HCT116 (cell line): ENCODE measurements at regions not wholly inside any gene's neighbourhood (a gene's known extent, or its start where the extent isn't known, plus 50 kb on each side); places are given as distances from the start of the nearest gene placed in this dataset.

Experiments used
- ATAC-seq: fragments of 200-7000 bp; cut with Tn5 transposase; 2 replicates; pipeline ENCODE4 v1.9.1; 2020; ENCODE audit warnings: mild to moderate bottlenecking, moderate library complexity
- BruUV-seq: library from RNA; stranded (reverse); fragments of 400-500 nt; replicated peaks from 2 replicates; lab custom pipeline; 2021; lab: Mats Ljungman, UMichigan
- CTCF ChIA-PET: fragments of 300-600 bp; sonication (Branson Sonifier 250); formaldehyde crosslinking; loops from one replicate; lab custom pipeline; 2021; ENCODE audit warnings: antibody characterized with exemption; lab: Charles Lee
- POLR2A ChIA-PET: fragments of 300-600, 350-600 bp; sonication (Branson Sonifier 250); formaldehyde crosslinking; loops from one replicate; lab custom pipeline; 2021; ENCODE audit warnings: antibody characterized with exemption; lab: Charles Lee
- RAD21 ChIA-PET, 2 experiments: fragments of 300-600 bp; sonication (Branson Sonifier 250); formaldehyde crosslinking; loops; one replicate each; lab custom pipeline; 2023; ENCODE audit warnings: low total read pairs in 2 of 2; ENCODE audit not compliant: uncharacterized antibody in 2 of 2, unreplicated experiment in 2 of 2, low non-redundant PET in 1 of 2; lab: Charles Lee
- DNase-seq: peaks from one replicate; pipeline ENCODE4 v3.0.0-alpha.2; 2010; ENCODE audit warnings: low read depth, low spot score
- H2AFZ ChIP-seq: fragments of 200-600 bp; shearing (Covaris generic), sonication (generic); 2 replicates; pipeline ENCODE4 v1.6.1; 2017; ENCODE audit warnings: low read depth, mixed run types, mixed read lengths, antibody characterized with exemption, low read length; ENCODE audit not compliant: poor library complexity, severe bottlenecking
- H3K27ac ChIP-seq: 2 replicates; pipeline ENCODE4 v1.5.1; 2012; ENCODE audit warnings: low read depth, low read length
- H3K27me3 ChIP-seq: fragments of 200-600 bp; sonication (generic); 2 replicates; pipeline ENCODE4 v1.6.1; 2016; ENCODE audit warnings: mixed run types, low read length, mixed read lengths; ENCODE audit not compliant: insufficient read depth
- H3K36me3 ChIP-seq, 2 experiments: fragments of 200-500 bp in 1 of 2; fragments of 200-600 bp in 1 of 2; sonication (Bioruptor generic) in 1 of 2; sonication (generic) in 1 of 2; 2 replicates each; pipeline versions ENCODE4 v1.5.1 to v1.6.1; 2014 to 2016; ENCODE audit warnings: low read length in 2 of 2, inconsistent platforms in 1 of 2, mixed read lengths in 1 of 2, mixed run types in 1 of 2; ENCODE audit not compliant: insufficient read depth in 2 of 2, control insufficient read depth in 1 of 2
- H3K4me1 ChIP-seq, 2 experiments: fragments of 200-600 bp in 1 of 2; sonication (generic) in 1 of 2; 2 replicates each; pipeline versions ENCODE4 v1.5.1 to v1.6.1; 2012 to 2017; ENCODE audit warnings: low read length in 2 of 2, inconsistent platforms in 1 of 2, mild to moderate bottlenecking in 1 of 2, mixed read lengths in 1 of 2, mixed run types in 1 of 2, moderate library complexity in 1 of 2; ENCODE audit not compliant: insufficient read depth in 2 of 2, control insufficient read depth in 1 of 2
- H3K4me2 ChIP-seq: fragments of 200-600 bp; sonication (generic); 2 replicates; pipeline ENCODE4 v1.6.1; 2017; ENCODE audit warnings: mixed run types, low read length, mixed read lengths
- H3K4me3 ChIP-seq, 2 experiments: fragments of 200-600 bp in 1 of 2; sonication (generic) in 1 of 2; replicated peaks in 1 of 2; 2 replicates each; pipeline ENCODE4 v1.5.1; 2011 to 2016; ENCODE audit warnings: low read length in 2 of 2, control low read depth in 1 of 2, low read depth in 1 of 2, mild to moderate bottlenecking in 1 of 2, mixed read lengths in 1 of 2, mixed run types in 1 of 2
- H3K79me2 ChIP-seq: fragments of 200-600 bp; sonication (generic); 2 replicates; pipeline ENCODE4 v1.6.1; 2017; ENCODE audit warnings: mild to moderate bottlenecking, mixed run types, low read length, moderate library complexity, mixed read lengths; ENCODE audit not compliant: insufficient read depth
- H3K9ac ChIP-seq: fragments of 200-600 bp; sonication (generic); 2 replicates; pipeline ENCODE4 v1.6.1; 2016; ENCODE audit warnings: low read length, mixed read lengths
- H3K9me2 ChIP-seq: fragments of 200-600 bp; sonication (generic), shearing (Covaris generic); 2 replicates; pipeline ENCODE4 v1.6.1; 2017; ENCODE audit warnings: mixed run types, mild to moderate bottlenecking, moderate library complexity; ENCODE audit not compliant: insufficient read depth
- H3K9me3 ChIP-seq, 2 experiments: fragments of 200-500 bp in 1 of 2; fragments of 200-600 bp in 1 of 2; sonication (Bioruptor generic) in 1 of 2; sonication (generic) in 1 of 2; 2 replicates each; pipeline ENCODE4 v1.6.1; 2014 to 2017; ENCODE audit warnings: low read length in 2 of 2, mixed read lengths in 2 of 2, inconsistent platforms in 1 of 2, low read depth in 1 of 2, mild to moderate bottlenecking in 1 of 2, mixed run types in 1 of 2, moderate library complexity in 1 of 2; ENCODE audit not compliant: control insufficient read depth in 1 of 2, insufficient read depth in 1 of 2
- H4K20me1 ChIP-seq: fragments of 200-600 bp; sonication (generic), shearing (Covaris generic); 2 replicates; pipeline ENCODE4 v1.6.1; 2017; ENCODE audit warnings: mixed run types, mild to moderate bottlenecking, moderate library complexity; ENCODE audit not compliant: insufficient read depth
- CBX3 ChIP-seq: IDR thresholded peaks from 2 replicates; pipeline ENCODE4 v1.6.1; 2012; ENCODE audit warnings: low read depth
- EGR1 ChIP-seq: IDR thresholded peaks from 2 replicates; pipeline ENCODE4 v1.6.1; 2012; ENCODE audit warnings: low read depth
- EZH2 ChIP-seq: fragments of 200-600 bp; sonication (generic); IDR thresholded peaks from 2 replicates; pipeline ENCODE4 v1.6.1; 2017; ENCODE audit warnings: antibody characterized with exemption, mixed run types
- POLR2A ChIP-seq: IDR thresholded peaks from 2 replicates; pipeline ENCODE4 v1.7.0; 2011; ENCODE audit warnings: borderline replicate concordance; ENCODE audit not compliant: insufficient read depth, insufficient read length; ENCODE audit errors: extremely low read depth
- RAD21 ChIP-seq: IDR thresholded peaks from 2 replicates; pipeline ENCODE4 v1.6.1; 2012; ENCODE audit warnings: low read depth, mild to moderate bottlenecking
- TCF7L2 ChIP-seq: IDR thresholded peaks from 2 replicates; pipeline ENCODE4 v1.7.0; 2011; ENCODE audit warnings: borderline replicate concordance, inconsistent platforms; ENCODE audit not compliant: insufficient read depth, insufficient read length; ENCODE audit errors: extremely low read depth
- YY1 ChIP-seq: IDR thresholded peaks from 2 replicates; pipeline ENCODE4 v1.6.1; 2011; ENCODE audit warnings: low read length, low read depth, moderate library complexity, mild to moderate bottlenecking; ENCODE audit not compliant: insufficient replicate concordance; ENCODE audit errors: extremely low read depth
- intact Hi-C: fragments of 100-400 bp; cut with micrococcal nuclease; formaldehyde crosslinking; loops from 2 replicates; pipeline ENCODE4 v1.10.0; 2022
- TF ChIP-seq, protein P1 (sequence below): IDR thresholded peaks from 2 replicates; pipeline ENCODE4 v1.6.1; 2011; ENCODE audit warnings: mild to moderate bottlenecking, low read length, moderate library complexity; ENCODE audit not compliant: insufficient replicate concordance; ENCODE audit errors: extremely low read depth
- TF ChIP-seq, protein P2 (sequence below): IDR thresholded peaks from 2 replicates; pipeline ENCODE4 v1.6.1; 2012; ENCODE audit warnings: low read depth
- TF ChIP-seq, protein P3 (sequence below): IDR thresholded peaks from 2 replicates; pipeline ENCODE4 v1.6.1; 2012

DNA sequence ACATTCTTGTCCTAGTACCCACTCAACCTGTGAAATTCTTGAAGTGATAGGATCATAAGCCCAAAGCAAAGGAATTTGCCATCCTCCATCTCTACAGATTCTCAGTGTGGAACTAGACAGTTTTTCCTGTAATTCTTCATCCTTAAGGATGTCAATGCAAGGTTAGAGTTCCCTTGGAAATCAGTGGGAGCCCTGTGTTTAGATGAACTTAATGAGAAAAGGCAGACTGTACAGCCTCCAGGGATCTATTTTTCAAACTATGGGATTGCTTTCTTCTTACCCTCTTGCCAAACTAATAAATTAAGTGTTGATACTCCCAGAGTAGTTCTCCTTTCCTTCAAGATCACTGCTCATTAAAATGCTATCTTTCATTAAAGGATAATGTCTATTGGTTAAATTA is 78.1 kb upstream of the OLFM3 start:
- no peak for TF ChIP-seq EGR1
- TF ChIP-seq TCF7L2: no peak
- TF ChIP-seq YY1: no peak
- TF ChIP-seq, protein P1, sequence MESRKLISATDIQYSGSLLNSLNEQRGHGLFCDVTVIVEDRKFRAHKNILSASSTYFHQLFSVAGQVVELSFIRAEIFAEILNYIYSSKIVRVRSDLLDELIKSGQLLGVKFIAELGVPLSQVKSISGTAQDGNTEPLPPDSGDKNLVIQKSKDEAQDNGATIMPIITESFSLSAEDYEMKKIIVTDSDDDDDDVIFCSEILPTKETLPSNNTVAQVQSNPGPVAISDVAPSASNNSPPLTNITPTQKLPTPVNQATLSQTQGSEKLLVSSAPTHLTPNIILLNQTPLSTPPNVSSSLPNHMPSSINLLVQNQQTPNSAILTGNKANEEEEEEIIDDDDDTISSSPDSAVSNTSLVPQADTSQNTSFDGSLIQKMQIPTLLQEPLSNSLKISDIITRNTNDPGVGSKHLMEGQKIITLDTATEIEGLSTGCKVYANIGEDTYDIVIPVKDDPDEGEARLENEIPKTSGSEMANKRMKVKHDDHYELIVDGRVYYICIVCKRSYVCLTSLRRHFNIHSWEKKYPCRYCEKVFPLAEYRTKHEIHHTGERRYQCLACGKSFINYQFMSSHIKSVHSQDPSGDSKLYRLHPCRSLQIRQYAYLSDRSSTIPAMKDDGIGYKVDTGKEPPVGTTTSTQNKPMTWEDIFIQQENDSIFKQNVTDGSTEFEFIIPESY: no peak
- no peak for TF ChIP-seq RAD21
- no peak for TF ChIP-seq EZH2
- no peak for TF ChIP-seq POLR2A
- TF ChIP-seq, protein P2, sequence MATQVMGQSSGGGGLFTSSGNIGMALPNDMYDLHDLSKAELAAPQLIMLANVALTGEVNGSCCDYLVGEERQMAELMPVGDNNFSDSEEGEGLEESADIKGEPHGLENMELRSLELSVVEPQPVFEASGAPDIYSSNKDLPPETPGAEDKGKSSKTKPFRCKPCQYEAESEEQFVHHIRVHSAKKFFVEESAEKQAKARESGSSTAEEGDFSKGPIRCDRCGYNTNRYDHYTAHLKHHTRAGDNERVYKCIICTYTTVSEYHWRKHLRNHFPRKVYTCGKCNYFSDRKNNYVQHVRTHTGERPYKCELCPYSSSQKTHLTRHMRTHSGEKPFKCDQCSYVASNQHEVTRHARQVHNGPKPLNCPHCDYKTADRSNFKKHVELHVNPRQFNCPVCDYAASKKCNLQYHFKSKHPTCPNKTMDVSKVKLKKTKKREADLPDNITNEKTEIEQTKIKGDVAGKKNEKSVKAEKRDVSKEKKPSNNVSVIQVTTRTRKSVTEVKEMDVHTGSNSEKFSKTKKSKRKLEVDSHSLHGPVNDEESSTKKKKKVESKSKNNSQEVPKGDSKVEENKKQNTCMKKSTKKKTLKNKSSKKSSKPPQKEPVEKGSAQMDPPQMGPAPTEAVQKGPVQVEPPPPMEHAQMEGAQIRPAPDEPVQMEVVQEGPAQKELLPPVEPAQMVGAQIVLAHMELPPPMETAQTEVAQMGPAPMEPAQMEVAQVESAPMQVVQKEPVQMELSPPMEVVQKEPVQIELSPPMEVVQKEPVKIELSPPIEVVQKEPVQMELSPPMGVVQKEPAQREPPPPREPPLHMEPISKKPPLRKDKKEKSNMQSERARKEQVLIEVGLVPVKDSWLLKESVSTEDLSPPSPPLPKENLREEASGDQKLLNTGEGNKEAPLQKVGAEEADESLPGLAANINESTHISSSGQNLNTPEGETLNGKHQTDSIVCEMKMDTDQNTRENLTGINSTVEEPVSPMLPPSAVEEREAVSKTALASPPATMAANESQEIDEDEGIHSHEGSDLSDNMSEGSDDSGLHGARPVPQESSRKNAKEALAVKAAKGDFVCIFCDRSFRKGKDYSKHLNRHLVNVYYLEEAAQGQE: no peak
- TF ChIP-seq, protein P3, sequence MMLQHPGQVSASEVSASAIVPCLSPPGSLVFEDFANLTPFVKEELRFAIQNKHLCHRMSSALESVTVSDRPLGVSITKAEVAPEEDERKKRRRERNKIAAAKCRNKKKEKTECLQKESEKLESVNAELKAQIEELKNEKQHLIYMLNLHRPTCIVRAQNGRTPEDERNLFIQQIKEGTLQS: no peak
- TF ChIP-seq CBX3: no peak
- TF ChIP-seq, all 23 proteins: peak for 0
- BruUV-seq: no TSS peak
- ChIA-PET CTCF (no interaction called here), POLR2A (no interaction called here), RAD21 (no interaction called here)
- Histone ChIP-seq H3K4me1 (no peaks in the 10 kb centered on the region), H3K27me3 (no peaks in the 10 kb centered on the region), H3K9me2 (no peaks in the 10 kb centered on the region), H3K36me3 (no peaks in the 10 kb centered on the region), H4K20me1 (no peaks in the 10 kb centered on the region), H3K9me3 (peaks cover 0 to 5% of the 10 kb centered on the region in 2 experiments; a peak in 1 of 4 replicates), H3K4me2 (no peak overlapping the region), H2AFZ (no peak overlapping the region), H3K27ac (no peak overlapping the region), H3K79me2 (no peaks in the 10 kb centered on the region), H3K9ac (no peak overlapping the region), H3K4me3 (no peak overlapping the region)
- ATAC-seq (no peak), DNase-seq (no peak)
- intact Hi-C loops: no loop called here
